ENCODE measurements at regions not wholly inside any gene's neighbourhood (a gene's known extent, or its start where the extent isn't known, plus 50 kb on each side); places are given as distances from the start of the nearest gene placed in this dataset.

- no peak for DNase-seq
Observed at GRCh38 chr5:141800617-141801016, 77.6 kb downstream of the PCDH1 start.

GRCh38 chr5:141799507-141800167 lies 78.6 kb downstream of the PCDH1 start:
- no peak for DNase-seq

DNA sequence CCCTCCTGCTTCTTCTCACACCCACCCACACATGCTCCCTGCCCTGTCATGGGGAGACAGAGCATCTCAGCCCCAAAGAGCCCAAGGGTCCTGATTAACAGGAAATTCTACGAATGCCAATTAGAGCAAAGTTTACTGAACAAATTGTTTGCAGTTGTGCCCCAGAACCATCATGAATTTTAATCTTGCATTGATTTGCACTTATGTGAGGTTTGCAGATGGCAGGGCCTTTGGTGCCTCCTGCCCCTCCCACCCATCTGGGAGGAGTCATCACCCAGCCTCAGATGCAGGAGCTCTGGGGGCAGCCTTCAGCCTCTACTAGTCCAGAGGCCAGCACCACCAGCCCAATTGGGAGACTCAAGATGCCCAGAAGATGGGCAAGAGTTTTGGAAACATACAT lies 80.8 kb downstream of the PCDH1 start:
- DNase-seq, result no peak

DNA sequence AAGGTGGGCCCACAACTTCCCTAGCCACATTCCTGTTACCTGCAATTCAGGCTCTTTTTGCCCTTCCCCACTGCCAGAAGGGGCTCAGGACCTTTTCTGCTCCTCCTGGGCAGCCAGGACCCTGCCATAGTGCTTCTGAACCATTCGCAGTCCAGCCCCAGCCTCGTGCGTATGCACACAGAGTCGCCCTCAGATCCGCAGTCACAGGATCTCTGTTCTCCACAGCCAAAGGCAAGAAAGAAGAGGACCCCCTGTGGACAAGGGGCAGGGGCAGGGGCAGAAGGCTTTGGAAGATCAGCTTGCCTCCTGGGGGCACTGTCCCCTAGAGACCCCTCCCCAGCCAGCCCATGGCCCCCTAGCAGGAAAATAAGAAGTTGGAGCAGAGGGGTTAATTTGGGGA lies 82.8 kb downstream of the PCDH1 start:
- no peak for DNase-seq

DNA sequence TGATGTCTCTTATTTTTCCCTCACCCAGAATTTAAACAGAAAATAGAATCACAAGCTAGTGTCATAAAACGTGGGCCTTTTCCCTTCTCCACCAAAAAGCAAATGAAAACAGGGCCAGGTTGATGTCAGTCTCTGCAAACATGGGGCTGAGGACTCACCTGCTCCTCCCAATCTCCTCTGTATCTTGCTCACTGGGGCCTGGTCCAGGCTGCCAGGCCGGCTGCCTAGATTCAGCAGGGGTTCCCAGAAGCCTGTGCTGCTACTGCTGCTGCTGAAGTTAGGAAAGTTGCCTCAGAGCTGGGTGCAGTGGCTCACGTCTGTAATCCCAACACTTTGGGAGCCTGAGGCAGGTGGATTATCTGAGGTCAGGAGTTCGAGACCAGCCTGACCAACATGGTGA lies 84.3 kb downstream of the PCDH1 start:
- DNase-seq, result no peak

- no peak for DNase-seq
Observed at GRCh38 chr5:141793403-141793802, 84.8 kb downstream of the PCDH1 start.

DNA sequence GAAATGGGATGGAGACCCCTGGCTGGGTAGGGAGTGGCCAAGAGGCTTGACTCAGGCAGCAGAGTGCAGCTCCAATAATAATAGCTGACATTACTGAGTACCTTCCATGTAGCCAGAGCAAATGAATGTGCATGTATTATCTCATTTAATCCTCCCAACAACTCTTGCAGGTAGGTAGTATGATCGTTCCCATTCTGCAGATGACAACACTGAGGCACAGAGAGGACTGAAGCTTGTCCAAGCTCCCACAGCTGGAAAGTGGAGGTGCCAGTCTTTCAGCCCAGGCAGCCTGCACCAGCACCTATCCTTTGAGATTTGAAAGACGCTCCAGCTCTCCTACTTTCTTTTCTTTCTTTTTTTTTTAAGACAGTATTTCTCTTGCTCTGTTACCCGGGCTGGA lies 87.6 kb downstream of the PCDH1 start:
- no peak for DNase-seq

DNA sequence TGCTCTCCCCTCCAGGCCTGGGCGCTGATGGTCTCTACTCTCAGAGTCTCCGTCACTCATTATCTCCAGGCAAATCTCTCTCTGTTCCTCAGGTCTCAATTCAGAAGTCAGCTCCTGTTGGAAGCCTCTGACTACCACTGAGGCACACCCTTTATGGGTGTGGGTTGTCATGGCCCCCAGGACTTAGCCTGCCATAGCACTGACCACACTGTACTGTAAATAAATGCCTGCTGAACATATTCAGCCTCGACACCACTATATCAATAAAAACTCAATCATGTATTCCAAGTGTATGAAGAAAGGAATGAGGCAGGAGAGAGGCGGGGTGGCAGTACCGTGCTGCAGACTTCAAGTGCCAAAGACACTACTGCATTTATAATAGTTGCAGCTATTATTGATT lies 88.9 kb downstream of the PCDH1 start:
- DNase-seq, result no peak

DNA sequence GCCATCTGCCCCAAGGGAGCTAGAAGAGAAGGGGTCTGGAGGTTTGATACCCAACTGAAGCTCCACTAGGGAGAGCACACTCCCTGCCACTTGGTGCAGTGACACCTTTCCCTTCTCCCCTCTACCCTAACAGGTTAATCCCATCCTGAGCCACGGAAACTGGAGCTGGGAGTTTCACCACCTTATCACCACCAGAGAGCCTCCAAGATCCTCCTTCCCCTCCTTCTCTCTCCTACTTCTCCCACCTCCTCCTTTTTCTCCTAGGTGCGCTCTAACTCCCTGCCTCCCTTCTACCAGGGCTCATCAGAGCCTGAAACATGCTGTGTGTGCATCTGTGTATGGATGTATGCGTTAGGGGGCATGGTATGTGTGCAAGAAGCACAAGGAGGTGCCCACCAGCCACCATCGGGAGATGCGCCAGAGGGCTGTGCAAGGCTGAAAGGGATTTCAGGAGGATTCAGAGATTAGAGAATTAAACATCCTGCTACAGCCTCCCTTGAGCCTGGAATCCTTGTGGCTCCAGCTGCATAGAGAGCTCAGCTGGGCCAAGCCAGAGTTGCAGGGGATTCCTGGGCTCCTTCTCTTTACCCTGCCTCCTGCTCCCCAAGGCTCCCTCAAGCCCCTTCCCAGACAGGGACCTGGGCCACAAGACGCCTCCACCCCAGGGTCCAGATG lies 89.8 kb downstream of the PCDH1 start:
- DNase-seq, result no peak

GRCh38 chr5:141787376-141787775 lies 90.8 kb downstream of the PCDH1 start:
- DNase-seq, result no peak

GRCh38 chr5:141786700-141787099 lies 91.5 kb downstream of the PCDH1 start:
- DNase-seq, result no peak

DNA sequence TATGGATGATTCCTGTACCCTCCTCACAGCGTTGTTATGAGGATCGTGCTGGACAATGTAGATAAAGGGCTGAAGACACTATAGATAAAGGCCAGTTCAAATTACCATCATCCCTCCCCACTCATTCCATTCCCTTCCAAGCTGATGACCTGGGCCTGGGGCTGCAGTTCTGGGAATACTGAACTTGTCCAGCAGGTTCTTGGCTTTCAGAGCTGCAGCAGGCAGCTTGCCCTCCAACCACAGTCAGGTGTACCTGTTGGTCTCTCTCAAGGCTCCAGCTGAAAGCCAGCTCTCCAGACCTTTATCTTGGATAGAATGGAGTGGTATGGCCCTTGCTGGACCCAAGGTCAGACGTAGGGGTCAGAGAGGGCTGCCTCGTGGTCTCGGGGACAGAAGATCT lies 92.5 kb downstream of the PCDH1 start:
- no peak for DNase-seq

DNA sequence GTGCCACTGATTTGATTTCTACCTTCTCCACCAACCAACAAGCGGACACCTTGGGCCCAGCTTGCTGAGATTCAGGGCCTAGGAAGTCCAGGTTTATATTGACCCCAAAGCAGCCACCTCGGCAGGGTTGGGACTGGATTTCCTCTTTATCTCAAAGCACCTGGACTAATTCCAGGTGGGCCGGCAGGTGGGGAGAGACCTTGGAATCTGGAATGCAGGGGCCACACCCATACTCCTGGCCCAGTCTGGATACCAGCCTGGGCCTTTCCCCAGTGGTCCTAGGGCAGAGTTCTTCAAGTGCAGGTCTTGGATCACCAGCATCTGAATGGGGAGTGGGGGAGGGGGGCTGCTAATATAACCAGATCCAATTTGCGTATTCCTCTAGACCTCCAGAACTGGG lies 93.1 kb downstream of the PCDH1 start:
- no peak for DNase-seq

DNA sequence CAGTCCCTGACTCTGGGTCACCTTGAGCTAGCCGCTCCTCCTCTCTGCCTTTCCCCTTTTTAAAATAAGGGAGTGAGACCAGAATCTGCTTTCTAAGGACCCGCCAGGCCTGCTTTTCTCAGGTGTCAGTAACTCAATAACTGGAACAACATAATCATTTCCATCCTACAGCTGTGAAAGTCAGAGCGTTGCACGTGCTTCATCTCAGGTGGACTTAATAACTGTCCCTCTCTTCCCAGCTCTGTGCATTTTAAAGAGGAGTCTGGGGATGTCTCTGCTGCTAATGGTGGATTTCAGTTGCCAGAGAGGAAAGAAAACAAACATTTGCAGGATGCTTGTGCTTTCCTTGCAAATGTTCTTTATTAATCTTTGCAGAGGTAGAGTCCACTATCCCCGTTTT lies 93.7 kb downstream of the PCDH1 start:
- DNase-seq, result no peak

DNA sequence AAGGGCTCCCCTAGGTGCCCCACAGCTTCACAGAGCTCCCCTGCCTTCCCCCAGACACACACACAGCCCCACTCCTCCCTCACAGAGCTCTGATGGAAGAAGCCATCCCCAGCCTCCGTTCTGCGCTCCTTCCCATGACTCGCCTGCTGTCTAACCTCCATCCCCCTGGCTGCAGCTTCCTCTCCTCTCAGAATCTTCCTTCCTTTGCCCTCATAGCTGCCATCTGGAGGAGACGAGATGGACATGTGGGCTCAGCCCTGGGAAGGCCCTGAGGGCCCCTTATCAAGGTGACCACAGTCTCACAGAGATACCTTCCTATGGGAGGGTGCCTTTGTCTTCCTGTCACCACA lies 94.3 kb downstream of the PCDH1 start:
- DNase-seq, result no peak

DNA sequence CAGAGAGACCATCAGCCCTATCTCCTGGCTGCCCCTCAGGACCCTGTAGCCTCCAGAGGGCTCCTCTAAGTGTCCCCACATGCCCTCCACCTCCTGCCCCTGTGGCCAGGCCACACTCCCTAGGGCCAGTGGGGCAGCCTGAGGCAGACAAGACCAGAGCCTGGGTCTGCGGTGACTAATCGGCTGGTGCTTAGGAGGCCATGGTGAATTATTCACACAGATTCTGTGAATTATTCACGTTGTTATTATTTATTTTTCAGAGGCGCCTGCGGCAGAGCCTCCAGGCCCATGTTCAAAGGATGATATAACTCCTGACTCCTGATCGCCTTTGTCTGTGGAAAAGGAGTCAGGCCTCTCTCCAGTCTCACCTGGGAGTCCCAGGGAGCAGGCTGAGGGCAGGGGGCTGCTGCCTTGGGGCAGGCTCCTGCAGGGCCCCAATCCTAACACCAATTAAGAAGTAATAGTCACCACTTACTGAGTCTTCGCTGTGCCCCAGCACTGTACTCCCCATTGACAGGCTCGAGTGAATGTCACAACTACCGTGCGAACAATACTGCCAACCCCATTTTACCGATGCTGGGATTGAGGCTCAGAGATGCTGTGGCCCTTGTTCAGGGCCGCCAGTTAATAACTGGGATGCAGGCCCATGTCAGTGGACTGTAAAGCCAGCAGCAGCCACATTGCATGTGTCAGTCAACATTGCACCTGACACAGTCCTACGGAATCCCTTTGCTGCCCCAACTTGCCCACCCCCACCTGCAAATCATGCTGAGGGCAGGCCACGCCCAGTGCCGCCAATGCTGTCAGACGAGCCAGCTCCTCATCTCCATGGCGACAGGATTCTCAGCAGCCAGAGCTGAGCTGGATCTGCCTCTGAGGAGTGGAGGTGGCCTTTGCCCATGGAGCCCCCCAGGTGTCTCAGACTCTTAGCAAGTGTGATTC lies 94.9 kb downstream of the PCDH1 start:
- DNase-seq, result peak in 1 of 2 experiments; percentile 24

DNA sequence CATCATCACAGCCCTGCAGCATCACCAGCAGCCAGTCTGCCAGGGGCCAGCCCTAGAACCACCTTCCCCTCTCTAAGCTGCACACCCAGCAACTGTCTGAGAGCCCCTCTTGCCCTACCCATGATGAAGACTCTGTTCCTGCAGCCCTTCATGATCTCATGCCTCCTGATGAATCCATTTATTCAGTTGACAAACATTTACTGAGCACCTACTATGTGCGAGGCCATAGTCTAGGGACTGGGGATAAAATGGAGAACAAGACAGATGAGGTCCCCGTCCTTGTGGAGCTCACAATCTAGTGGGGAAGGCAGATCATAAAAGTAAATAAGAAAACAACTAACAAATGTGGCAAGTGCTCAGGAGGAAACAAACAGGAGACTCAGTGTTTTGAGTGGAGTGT lies 96.3 kb downstream of the PCDH1 start:
- DNase-seq, result no peak

- no peak for DNase-seq
Observed at GRCh38 chr5:141780952-141781781, 97.0 kb downstream of the PCDH1 start.

DNA sequence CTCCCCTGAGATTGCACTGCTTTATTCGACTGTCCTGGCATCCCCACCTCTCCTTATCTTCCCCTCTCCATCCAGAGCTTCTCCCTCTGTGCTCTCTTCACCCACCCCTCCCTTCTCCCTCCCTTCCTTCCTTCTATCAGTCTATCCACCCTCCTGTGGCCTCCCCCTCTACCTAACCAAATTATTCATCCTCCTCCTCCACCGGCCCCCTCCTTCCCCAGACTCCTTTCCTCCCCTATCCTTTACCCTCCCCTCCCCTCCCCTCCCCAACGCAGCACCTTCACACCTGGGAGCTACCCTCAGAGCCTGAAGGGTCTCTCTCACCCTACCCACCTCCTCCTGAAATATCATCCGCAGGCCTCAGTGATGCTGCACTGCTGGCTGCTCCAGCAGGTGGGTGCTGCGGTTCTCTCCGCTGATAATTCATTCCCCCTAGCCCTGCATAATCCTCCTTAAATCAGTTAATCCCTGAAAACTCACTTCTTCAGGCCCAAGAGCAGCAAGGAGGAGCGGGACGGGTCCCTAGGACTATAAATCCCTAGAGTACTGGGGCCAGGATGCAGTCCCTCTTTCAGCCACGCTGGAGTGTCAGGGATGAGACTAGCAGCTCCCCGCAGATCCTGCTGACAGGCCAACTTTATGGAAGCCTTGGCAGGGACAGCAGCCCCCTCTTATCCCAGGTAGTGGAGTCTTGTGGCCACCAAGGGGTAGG lies 97.8 kb downstream of the PCDH1 start:
- DNase-seq, result peak; percentile 42 to 81

- DNase-seq, result no peak
Observed at GRCh38 chr5:141779503-141779973, 97.5 kb upstream of the ARAP3 start.

DNA sequence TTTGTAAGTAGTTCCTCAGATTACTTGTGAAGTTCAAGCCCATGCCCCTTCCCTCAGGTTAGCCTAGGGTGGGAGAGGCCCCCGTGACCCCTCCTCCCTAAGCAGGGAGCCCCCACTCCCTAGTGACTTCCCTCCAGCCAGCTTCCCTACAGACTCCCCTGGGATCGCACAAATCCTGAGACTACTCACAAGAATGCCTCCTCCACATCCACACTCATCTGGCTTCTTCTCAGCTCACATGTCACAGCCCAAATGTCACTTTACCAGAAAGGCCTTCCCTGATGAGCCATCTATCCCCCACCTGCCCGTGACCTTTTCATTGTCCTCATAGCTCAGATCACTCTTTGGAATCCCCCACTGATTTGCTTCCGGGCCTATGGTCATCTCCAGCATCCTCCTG lies 96.7 kb upstream of the ARAP3 start:
- peak in 1 of 2 experiments; percentile 15 for DNase-seq

DNA sequence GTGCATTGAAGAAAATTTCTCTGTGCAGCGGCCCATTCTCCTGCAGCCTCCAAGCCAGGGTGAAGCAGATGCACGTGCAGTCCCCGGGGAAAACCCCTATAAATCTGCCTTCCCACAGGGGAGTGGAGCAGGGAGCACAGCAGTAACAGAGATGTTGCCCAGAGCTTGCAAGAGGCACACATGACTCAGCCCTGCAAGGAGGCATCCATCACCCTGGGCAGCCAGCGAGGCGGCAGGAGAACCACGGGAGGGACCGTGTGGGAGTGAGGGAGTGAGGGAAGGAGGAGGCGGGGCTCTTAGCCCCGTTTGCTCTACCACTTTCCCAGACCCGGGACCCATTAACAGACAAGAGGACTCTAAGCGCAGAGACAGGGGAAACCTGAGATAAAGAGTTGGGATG lies 96.2 kb upstream of the ARAP3 start:
- peak in 1 of 2 experiments; percentile 23 for DNase-seq
